ENCODE measurements at regions not wholly inside any gene's neighbourhood (a gene's known extent, or its start where the extent isn't known, plus 50 kb on each side); places are given as distances from the start of the nearest gene placed in this dataset.

DNA sequence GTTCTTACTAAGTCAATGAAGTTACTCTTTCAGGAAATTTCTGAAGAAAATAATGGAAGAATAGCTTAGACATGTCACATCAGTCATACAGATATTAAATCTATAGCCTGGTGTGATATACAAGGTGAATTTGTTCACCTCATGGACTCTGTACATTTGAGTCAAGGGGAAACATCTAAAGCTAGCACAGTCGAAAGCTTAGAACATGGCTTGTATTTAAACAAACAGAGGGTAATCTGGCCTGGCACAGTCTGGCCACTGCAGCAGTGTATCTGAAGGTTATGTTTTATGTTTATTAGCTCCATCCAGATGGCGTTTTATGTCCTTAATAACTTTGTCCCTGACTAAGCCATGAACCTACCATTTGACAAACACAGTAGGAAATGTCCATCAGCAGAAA, 817.3 kb downstream of the SATB2 start:
- 78 to 90% methylated on average over 2 of the region's 2 CpGs for WGBS, 2 donors
- no peaks in the 10 kb centered on the region for H3K27me3 ChIP-seq
- no peaks in the 10 kb centered on the region for H3K9me3 ChIP-seq
- no peak overlapping the region for H3K4me3 ChIP-seq (replicated peaks in 1 of 3)
- no peak for DNase-seq
- TF ChIP-seq POLR2A (IDR thresholded peaks at IDR 0.05) = no peak
- TF ChIP-seq, protein P1, sequence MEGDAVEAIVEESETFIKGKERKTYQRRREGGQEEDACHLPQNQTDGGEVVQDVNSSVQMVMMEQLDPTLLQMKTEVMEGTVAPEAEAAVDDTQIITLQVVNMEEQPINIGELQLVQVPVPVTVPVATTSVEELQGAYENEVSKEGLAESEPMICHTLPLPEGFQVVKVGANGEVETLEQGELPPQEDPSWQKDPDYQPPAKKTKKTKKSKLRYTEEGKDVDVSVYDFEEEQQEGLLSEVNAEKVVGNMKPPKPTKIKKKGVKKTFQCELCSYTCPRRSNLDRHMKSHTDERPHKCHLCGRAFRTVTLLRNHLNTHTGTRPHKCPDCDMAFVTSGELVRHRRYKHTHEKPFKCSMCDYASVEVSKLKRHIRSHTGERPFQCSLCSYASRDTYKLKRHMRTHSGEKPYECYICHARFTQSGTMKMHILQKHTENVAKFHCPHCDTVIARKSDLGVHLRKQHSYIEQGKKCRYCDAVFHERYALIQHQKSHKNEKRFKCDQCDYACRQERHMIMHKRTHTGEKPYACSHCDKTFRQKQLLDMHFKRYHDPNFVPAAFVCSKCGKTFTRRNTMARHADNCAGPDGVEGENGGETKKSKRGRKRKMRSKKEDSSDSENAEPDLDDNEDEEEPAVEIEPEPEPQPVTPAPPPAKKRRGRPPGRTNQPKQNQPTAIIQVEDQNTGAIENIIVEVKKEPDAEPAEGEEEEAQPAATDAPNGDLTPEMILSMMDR (IDR thresholded peaks at IDR 0.05) = no peak
- H3K27ac ChIP-seq = no peak overlapping the region
- no peaks in the 10 kb centered on the region for H3K36me3 ChIP-seq
- intact Hi-C loops (cut with DNase I) = no loop called here
- H3K4me1 ChIP-seq = no peaks in the 10 kb centered on the region

DNA sequence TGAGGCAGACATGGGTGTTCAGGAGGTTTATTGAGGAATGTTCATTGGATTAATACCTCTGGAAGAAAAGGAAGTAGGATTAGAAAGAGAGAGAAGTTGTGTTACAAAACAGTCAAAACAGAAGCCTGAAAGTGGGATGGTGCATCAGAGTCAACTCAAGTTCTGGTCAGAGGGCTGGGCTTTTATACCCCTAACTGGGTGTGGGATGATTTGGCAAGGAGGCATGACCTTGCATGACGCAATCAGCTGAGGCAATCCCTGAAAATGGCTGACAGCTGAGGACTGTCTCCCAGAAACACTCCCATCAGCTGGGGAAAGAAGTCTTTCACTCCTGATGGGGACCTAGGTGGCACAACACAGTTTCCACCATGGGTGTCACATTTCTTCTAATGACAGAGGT, 818.2 kb downstream of the SATB2 start:
- no peaks in the 10 kb centered on the region for H3K4me1 ChIP-seq
- no peak for TF ChIP-seq POLR2A (IDR thresholded peaks at IDR 0.05)
- TF ChIP-seq, protein P1 (IDR thresholded peaks at IDR 0.05) = no peak
- WGBS, 2 donors = 94 to 95% methylated on average over 1 of the region's 1 CpG
- intact Hi-C loops (cut with DNase I) = no loop called here
- H3K36me3 ChIP-seq = no peaks in the 10 kb centered on the region
- no peaks in the 10 kb centered on the region for H3K27me3 ChIP-seq
- H3K27ac ChIP-seq = no peak overlapping the region
- H3K4me3 ChIP-seq (replicated peaks in 1 of 3) = no peak overlapping the region
- no peak for DNase-seq
- no peaks in the 10 kb centered on the region for H3K9me3 ChIP-seq

DNA sequence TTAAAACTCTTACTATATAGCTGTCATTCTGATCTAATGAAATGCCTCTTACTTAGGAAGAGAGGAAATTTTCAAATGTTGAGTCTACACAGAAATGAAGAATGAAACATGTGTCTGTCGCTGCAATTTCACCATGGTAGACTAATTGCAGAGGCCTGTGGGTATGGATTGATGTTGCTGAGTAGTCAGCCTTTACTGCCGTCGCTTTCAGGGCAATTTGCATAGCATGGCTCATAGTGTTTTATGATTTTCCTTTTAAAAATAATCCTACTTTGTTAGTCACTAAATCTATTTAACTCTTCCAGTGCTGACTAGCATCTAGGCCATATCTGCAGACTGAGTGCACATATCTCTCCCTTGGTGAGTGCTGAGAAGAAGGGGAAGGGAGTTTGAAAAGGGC, 819.2 kb downstream of the SATB2 start:
- Histone ChIP-seq H3K4me3 (replicated peaks in 1 of 3) (no peak overlapping the region), H3K36me3 (no peaks in the 10 kb centered on the region), H3K4me1 (no peaks in the 10 kb centered on the region), H3K27me3 (no peaks in the 10 kb centered on the region), H3K27ac (no peak overlapping the region), H3K9me3 (no peaks in the 10 kb centered on the region)
- 77 to 83% methylated on average over 3 of the region's 3 CpGs for WGBS, 2 donors
- TF ChIP-seq, protein P1 (IDR thresholded peaks at IDR 0.05) = no peak
- no peak for TF ChIP-seq POLR2A (IDR thresholded peaks at IDR 0.05)
- no peak for DNase-seq
- intact Hi-C loops (cut with DNase I) = no loop called here

DNA sequence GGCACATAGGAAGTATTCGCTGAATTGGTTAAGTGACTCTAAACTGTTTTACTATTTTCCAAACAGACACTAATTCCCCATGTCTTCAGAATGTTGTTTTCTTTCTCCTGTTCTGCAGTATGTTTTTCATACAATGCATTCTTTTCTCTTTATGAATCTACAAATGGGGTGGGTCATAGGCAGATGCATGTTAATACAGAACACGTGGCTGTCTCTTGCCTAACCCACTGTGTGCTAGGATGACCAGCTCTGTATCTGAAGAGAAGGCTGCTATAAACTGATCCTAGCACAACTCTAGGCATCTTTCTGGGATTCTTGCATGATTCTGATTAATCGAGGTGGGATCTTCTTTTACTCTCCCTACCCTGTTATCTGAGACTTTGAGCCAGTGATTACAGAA, 826.0 kb downstream of the PLCL1 start:
- Histone ChIP-seq H3K27ac (no peak overlapping the region), H3K9me3 (no peaks in the 10 kb centered on the region), H3K4me1 (no peaks in the 10 kb centered on the region), H3K27me3 (no peaks in the 10 kb centered on the region), H3K36me3 (no peaks in the 10 kb centered on the region), H3K4me3 (replicated peaks in 1 of 3) (no peak overlapping the region)
- intact Hi-C loops (cut with DNase I) = no loop called here
- 85 to 92% methylated on average over 3 of the region's 3 CpGs for WGBS, 2 donors
- no peak for DNase-seq
- TF ChIP-seq POLR2A (IDR thresholded peaks at IDR 0.05) = no peak
- TF ChIP-seq, protein P1 (IDR thresholded peaks at IDR 0.05) = no peak

DNA sequence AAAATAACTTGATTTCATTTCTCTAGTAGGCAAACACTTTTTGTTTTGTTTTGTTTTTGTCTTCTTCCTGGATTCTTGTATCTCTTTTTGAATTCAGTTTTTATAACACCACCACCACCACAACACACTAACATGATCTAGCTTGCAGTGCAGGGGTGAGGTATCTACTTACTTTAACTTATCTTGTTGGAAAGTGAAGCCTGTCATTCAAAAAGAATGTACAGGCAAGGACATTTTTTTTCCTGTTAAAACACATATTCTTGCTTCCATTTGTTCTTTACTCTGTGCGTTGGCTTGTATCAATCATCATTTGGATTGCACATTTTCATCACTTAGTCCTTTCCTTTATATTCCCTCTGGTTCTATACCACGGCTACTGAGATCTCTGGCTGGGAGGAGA, 824.2 kb downstream of the PLCL1 start:
- Histone ChIP-seq H3K4me3 (replicated peaks in 1 of 3) (no peak overlapping the region), H3K27me3 (no peaks in the 10 kb centered on the region), H3K4me1 (no peaks in the 10 kb centered on the region), H3K36me3 (no peaks in the 10 kb centered on the region), H3K27ac (no peak overlapping the region), H3K9me3 (no peaks in the 10 kb centered on the region)
- TF ChIP-seq POLR2A (IDR thresholded peaks at IDR 0.05) = no peak
- TF ChIP-seq, protein P1 (IDR thresholded peaks at IDR 0.05) = no peak
- intact Hi-C loops (cut with DNase I) = no loop called here
- no peak for DNase-seq
- WGBS, 2 donors = 76 to 78% methylated on average over 2 of the region's 2 CpGs

All from thyroid gland (tissue), 4 donors.